Activated CD4-positive, alpha-beta T cell treated with anti-CD3 and anti-CD28 coated beads for 48 hours (primary cell): ENCODE measurements at regions not wholly inside any gene's neighbourhood (a gene's known extent, or its start where the extent isn't known, plus 50 kb on each side); places are given as distances from the start of the nearest gene placed in this dataset.
"Not testable (repeated sequence)": the region's sequence is repeated elsewhere in the genome, so short reads cannot be mapped to it uniquely, and the experiment has no call there.

ENCODE experiments used
- DNase-seq: peaks from one replicate; pipeline ENCODE4 v3.0.0-alpha.2; 2020

DNA sequence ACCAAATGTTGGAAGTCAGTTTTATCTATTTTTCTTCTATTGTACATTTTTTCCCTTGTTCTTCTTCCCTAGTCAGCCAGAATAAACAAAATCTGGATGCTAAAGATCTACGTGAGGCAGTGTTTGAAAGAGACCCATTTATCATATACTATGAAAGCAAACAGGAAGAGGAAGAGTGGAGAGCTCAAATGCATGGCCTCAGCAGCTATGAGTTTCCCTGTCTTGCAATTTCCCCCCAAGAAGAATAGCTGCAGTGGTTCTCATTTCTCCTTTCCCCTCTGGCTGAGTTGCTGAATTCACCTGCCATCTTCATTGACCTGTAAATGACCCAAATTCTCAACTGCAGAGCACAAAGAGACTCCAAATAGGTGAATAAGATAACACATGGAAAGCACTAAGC is 347.1 kb upstream of the NRP1 start:
- no peak for DNase-seq

DNA sequence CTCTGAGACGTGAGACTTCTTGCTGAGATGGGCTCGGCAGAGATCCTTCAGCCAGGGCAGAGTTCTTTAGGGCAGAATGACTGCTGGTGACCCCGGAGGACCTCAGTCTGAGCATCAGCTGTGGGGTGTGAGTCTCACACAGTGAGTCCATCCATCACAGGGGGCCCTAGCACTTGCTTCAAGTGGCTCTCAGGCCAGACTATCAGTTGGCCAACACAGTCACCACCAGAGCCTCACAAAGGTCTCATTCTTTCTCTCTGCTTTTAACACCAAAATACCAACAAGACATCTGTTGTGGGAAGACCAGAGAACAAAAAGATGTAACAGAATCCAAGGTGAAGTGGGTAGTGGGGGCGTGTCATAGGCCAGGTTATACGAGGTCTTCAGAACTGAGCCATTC is 345.6 kb upstream of the NRP1 start:
- DNase-seq: no peak

- no peak for DNase-seq
Measured at GRCh38 chr10:33676606-33677339, 342.3 kb upstream of the NRP1 start.

DNA sequence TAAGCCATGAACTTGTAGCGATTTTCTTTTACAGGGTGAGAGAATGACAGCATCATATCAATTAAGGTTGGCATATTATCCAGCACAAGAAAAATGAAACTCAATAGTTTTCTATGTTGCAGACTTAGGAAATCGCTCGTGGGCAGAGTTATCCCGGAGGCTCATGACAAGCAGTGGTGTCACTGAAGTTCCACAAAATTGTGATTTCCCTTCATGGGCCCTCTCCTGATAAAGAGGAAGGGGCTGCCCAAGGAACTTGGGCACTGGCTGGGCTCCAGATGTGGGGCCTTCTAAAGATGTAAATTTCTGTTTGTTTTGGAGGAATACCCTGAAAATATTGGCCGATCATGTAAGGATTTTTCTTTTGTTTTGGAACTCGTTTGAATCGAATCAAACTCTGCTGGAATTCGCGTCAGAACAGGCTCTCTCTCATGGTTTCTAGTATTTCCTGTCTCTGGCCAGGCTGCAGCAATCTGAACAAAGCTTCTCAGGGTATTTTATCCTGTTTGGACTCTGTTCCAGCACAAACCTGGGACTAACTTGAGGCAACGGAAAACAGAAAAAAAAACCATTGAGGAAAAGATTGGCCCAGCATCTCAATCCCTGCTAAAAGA is 340.6 kb upstream of the NRP1 start:
- no peak for DNase-seq

GRCh38 chr10:33674491-33674890 is 340.0 kb upstream of the NRP1 start:
- DNase-seq: no peak

GRCh38 chr10:33673839-33674415 is 339.5 kb upstream of the NRP1 start:
- DNase-seq: no peak

DNA sequence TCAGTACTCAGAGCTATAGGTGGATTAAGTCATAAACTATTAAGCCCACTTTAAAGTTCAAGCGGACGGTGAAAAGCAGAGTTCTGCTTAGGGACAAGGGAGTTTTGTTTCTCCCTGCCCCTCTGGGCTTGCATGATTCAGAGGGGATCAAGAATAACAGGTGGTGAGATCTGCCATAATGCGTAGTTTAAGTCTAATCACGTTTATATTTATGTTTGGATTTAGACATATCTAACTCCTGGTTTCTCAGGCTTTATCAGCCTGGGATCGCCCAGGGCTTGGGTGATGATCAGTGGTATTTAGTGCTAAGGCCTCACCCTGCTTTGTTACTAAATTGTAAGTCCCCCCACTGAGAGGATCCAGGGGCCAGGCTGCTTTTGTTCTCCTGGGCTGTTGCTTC is 335.4 kb upstream of the NRP1 start:
- no peak for DNase-seq

DNA sequence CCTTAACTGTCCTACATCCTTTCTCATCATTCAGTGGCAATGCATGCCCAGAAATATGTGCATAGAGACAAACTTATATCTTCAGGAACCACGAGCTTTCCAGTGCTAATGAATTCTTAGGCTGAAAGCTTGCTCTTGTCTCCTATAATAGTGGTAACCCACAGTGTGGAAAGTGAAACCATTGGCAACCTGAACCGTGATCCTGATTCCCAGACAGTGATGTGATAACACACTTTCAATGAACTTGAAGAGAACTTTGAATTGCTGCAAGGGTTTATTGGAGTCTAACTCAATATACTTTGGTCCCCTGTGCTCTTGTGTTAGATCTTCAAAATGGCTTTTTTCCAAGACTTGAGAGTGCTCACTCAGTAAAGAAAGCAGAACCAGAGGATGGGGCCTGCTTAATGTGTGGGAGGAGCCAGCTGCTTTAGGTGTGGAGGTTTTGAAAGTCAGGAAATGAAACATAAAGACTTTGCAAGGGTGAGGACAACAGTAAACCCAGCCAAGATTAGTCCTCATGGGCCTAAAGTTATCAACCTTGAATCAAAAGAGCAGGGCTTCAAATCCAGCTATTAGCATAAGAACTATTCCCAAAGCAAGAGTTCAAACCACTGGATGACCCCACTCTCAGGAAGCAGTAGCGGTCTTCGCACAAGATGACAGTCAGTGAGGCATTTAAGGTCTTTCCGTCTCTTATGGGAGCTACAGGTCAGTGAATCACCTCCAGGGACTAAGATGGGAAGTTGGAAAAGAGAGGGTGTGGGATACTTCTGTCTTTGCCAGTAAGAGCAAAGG is 332.4 kb upstream of the NRP1 start:
- DNase-seq: no peak

DNA sequence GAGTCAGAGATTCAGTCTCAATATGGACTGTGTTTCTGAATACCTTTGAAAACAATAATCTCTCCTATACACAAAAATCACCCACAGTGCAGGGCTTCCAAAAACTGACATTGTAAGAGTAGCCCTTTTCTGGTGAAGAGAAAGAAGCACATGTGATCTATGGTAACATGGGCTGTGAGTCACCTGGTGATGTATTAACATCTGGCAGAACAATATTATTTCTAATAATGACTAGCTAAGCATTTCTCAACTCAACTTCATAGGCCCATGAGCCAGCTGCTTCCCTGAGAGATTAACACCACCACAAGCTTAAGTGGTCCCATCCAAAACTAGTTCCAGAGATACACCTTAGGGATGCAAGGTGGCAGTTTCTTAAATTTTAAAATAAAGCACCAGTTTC is 331.0 kb upstream of the NRP1 start:
- no peak for DNase-seq

DNA sequence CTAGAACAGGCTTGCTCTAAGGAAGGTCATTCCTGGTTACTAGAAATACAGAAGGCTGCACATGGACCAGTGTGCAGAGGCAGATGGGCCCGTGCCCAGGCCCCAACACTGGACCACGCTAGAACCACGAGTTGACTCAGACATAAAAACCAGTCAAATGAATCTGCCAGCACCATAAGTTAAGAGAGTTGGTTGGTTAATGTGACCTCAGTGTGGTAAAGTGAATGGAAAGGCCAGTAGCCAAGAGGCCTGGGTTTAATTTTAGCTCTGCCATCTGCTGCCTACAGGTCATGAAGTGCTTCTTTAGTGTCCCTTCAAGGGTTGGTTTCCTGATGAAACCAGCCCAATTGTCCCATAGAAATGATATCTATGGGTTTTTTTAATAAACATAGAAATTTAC is 329.6 kb upstream of the NRP1 start:
- no peak for DNase-seq

DNA sequence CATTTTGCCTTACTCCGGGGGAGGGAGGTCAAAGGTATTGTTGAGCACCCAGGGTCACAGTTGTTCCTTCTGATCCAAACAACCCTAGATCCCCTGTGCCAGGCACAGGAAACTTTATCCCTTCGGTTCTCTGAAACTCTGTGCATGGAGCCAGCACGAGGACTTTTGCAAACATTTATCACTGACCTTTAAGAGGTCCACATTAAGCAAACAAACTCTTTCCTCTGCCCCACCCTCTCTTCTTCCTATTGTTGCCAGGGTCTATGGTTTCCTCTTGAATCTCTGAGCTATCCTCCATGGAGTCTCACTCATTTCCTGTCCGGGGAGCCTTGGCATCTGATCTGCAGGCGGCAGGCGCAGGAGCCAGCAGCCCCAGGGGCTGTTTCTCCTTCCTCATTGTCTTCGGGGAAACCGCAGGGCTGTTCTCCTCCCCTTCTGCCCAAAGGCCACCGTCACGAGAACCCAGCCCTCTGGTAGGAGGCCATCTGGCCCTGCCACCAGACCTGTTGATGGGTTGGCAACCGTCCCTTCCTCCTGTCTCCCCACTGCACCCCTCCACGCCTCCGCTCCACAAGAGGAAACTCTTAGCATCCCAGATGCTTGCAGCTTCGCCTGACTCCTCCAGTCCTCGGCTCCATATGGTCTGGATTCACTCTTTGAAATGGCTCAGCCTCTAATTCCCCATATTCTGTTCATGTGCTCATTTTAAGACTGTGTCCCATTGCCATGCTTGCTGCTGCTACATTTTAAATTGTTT is 327.3 kb upstream of the NRP1 start:
- no peak for DNase-seq

DNA sequence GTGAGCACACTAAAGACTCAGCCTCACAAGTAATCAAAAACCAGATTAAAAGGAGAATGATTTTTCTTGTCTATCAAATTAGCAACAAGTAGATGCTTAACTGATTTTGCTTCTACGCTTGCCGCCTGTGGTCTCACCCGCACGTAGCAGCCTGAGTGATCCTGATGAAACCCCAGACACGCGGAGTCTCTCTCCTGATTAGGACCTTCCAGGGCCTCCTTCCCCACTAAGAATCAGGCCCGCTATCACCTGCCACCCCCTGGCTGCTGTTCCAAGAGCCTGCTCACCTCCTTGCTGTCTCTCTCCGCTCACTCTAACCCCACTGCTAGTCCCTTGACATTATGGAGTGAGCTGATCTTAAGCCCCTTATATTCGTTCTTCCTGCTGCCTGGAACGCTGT is 325.9 kb upstream of the NRP1 start:
- no peak for DNase-seq

DNA sequence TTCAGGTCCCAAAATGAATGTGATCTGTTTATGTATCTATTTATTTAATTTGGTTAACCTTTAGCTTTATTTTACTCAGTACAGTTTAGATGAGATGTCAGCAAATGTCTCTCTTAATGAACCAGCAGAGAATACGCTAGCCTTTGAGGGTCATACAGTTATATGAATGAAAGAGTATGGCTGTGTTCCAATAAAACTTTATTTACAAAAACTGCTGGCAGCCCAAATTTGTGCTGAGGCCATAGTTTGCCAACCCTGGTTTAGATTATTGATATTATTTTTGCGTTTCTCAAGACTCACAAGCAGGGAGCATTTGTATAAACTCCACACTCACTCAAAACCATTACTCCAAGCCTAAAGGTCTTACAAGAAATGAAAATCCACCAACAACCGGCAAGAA is 323.4 kb upstream of the NRP1 start:
- no peak for DNase-seq

- no peak for DNase-seq
Measured at GRCh38 chr10:33657154-33657908, 322.9 kb upstream of the NRP1 start.

- no peak for DNase-seq
Measured at GRCh38 chr10:33655921-33656320, 321.5 kb upstream of the NRP1 start.

- peak; percentile 10 for DNase-seq
Measured at GRCh38 chr10:33655165-33655815, 320.8 kb upstream of the NRP1 start.

DNA sequence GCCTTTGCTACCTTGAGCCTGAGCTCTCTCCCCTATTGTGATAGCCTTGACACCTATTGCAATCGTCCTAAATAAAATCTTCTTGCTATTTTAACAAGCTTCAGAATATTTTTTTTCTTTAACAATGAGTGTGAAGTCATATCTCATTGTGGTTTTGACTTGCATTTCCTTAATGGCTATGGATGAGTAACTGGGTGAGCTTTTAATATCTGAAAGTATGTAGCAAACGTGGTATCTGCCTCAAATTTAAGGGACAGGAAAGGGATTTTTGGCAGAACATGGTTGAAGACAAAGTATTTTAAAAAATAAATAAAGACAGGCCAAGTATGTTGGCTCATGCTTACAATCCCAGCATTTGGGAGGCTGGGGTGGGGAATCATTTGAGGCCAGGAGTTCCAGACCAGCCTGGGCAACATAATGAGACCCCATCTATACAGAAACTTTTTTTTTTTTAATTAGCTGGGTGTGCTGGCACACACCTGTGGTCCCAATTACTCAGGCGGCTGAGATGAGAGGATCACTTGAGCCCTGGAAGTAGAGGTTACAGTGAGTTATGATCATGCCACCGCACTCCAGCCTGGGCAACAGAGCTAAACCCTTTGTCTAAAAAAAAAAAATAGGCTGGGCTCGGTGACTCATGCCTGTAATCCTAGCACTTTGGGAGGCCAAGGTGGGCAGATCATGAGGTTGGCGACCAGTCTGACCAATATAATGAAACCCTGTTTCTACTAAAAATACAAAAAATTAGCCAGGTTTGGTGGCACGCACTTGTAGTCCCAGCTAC is 319.3 kb upstream of the NRP1 start:
- no peak for DNase-seq

GRCh38 chr10:33652870-33653269 is 318.4 kb upstream of the NRP1 start:
- no peak for DNase-seq

DNA sequence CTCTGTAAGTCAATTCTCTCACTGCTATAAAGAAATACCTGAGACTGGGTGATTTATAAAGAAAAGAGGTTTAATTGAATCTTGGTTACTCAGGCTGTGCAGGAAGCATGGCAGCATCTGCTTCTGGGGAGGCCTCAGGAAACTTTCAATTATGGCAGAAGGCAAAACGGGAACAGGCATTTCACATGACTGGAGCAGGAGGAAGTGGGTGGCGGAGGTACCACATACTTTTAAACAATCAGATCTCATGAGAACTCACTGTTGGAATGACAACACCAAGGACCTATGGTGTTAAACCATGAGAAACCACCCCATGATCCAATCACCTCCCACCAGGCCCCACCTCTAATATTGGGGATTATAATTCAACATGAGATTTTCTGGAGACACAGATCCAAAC is 315.7 kb upstream of the NRP1 start:
- DNase-seq: not testable (repeated sequence)

- DNase-seq: no peak
Measured at GRCh38 chr10:33643042-33643441, 308.6 kb upstream of the NRP1 start.

- no peak for DNase-seq
Measured at GRCh38 chr10:33638891-33639290, 304.4 kb upstream of the NRP1 start.
